ENCODE measurements at regions not wholly inside any gene's neighbourhood (a gene's known extent, or its start where the extent isn't known, plus 50 kb on each side); places are given as distances from the start of the nearest gene placed in this dataset.

GRCh38 chr13:29902632-29903305 is 52.4 kb upstream of the UBL3 start:
- TF ChIP-seq, protein P1, sequence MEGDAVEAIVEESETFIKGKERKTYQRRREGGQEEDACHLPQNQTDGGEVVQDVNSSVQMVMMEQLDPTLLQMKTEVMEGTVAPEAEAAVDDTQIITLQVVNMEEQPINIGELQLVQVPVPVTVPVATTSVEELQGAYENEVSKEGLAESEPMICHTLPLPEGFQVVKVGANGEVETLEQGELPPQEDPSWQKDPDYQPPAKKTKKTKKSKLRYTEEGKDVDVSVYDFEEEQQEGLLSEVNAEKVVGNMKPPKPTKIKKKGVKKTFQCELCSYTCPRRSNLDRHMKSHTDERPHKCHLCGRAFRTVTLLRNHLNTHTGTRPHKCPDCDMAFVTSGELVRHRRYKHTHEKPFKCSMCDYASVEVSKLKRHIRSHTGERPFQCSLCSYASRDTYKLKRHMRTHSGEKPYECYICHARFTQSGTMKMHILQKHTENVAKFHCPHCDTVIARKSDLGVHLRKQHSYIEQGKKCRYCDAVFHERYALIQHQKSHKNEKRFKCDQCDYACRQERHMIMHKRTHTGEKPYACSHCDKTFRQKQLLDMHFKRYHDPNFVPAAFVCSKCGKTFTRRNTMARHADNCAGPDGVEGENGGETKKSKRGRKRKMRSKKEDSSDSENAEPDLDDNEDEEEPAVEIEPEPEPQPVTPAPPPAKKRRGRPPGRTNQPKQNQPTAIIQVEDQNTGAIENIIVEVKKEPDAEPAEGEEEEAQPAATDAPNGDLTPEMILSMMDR (IDR thresholded peaks at IDR 0.05) = no peak
- no peak for TF ChIP-seq MAX (CRISPR knock-in tag; IDR thresholded peaks at IDR 0.05)
- TF ChIP-seq ATF1 (CRISPR knock-in tag; IDR thresholded peaks at IDR 0.05) = no peak
- TF ChIP-seq, protein P2, sequence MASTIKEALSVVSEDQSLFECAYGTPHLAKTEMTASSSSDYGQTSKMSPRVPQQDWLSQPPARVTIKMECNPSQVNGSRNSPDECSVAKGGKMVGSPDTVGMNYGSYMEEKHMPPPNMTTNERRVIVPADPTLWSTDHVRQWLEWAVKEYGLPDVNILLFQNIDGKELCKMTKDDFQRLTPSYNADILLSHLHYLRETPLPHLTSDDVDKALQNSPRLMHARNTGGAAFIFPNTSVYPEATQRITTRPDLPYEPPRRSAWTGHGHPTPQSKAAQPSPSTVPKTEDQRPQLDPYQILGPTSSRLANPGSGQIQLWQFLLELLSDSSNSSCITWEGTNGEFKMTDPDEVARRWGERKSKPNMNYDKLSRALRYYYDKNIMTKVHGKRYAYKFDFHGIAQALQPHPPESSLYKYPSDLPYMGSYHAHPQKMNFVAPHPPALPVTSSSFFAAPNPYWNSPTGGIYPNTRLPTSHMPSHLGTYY (CRISPR knock-in tag; IDR thresholded peaks at IDR 0.05) = no peak
- TF ChIP-seq, protein P3, sequence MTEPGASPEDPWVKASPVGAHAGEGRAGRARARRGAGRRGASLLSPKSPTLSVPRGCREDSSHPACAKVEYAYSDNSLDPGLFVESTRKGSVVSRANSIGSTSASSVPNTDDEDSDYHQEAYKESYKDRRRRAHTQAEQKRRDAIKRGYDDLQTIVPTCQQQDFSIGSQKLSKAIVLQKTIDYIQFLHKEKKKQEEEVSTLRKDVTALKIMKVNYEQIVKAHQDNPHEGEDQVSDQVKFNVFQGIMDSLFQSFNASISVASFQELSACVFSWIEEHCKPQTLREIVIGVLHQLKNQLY (CRISPR knock-in tag; IDR thresholded peaks at IDR 0.05) = no peak
- TF ChIP-seq HMGXB4 (CRISPR knock-in tag; IDR thresholded peaks at IDR 0.05) = no peak
- TF ChIP-seq ZNF671 (CRISPR knock-in tag; IDR thresholded peaks at IDR 0.05) = no peak
- TF ChIP-seq USF1 (CRISPR knock-in tag; IDR thresholded peaks at IDR 0.05) = no peak
- TF ChIP-seq ZNF423 (CRISPR knock-in tag; IDR thresholded peaks at IDR 0.05) = no peak
- no peak for TF ChIP-seq SP1 (CRISPR knock-in tag; conservative IDR thresholded peaks at IDR 0.05)
- TF ChIP-seq IRF1 (CRISPR knock-in tag; IDR thresholded peaks at IDR 0.05) = no peak
- no peak for TF ChIP-seq JUN (CRISPR knock-in tag; IDR thresholded peaks at IDR 0.05)
